Activated T-helper 17 cell treated with anti-CD3 and anti-CD28 coated beads, Interleukin-2, amount 50 U/mL, for 72 hours (primary cell): ENCODE measurements at regions not wholly inside any gene's neighbourhood (a gene's known extent, or its start where the extent isn't known, plus 50 kb on each side); places are given as distances from the start of the nearest gene placed in this dataset.
"Not testable (repeated sequence)": the region's sequence is repeated elsewhere in the genome, so short reads cannot be mapped to it uniquely, and the experiment has no call there.

ENCODE experiments used
- ATAC-seq: fragments of 150-1000 bp; cut with Tn5 transposase; replicated peaks from 2 replicates; pipeline ENCODE4 v1.10.0; 2021; ENCODE audit warnings: mild to moderate bottlenecking, moderate library complexity
- H3K27ac Mint-ChIP-seq: one replicate; pipeline ENCODE4 v1.8.0; 2022; ENCODE audit warnings: mixed read lengths
- H3K27me3 Mint-ChIP-seq: one replicate; pipeline ENCODE4 v1.8.0; 2022; ENCODE audit warnings: mixed read lengths
- H3K36me3 Mint-ChIP-seq: one replicate; pipeline ENCODE4 v1.8.0; 2022; ENCODE audit warnings: low read depth, mild to moderate bottlenecking, mixed read lengths
- H3K4me1 Mint-ChIP-seq: one replicate; pipeline ENCODE4 v1.8.0; 2022; ENCODE audit warnings: mixed read lengths
- H3K4me3 Mint-ChIP-seq: one replicate; pipeline ENCODE4 v1.8.0; 2022; ENCODE audit warnings: mild to moderate bottlenecking, mixed read lengths
- H3K9me3 Mint-ChIP-seq: one replicate; pipeline ENCODE4 v1.8.0; 2022; ENCODE audit warnings: mixed read lengths

- peaks cover 10% of the 10 kb centered on the region for H3K9me3 Mint-ChIP-seq
- H3K4me1 Mint-ChIP-seq, result no peaks in the 10 kb centered on the region
- no peak for ATAC-seq
- H3K27ac Mint-ChIP-seq, result no peak overlapping the region
- no peak overlapping the region for H3K4me3 Mint-ChIP-seq
- H3K36me3 Mint-ChIP-seq, result no peaks in the 10 kb centered on the region
- H3K27me3 Mint-ChIP-seq, result no peaks in the 10 kb centered on the region
These were observed 112.5 kb upstream of the TBX18 start for GRCh38 chr6:84876723-84877514.

- ATAC-seq, result no peak
- Mint-ChIP-seq H3K36me3 (no peaks in the 10 kb centered on the region), H3K4me1 (no peaks in the 10 kb centered on the region), H3K9me3 (peaks cover 10% of the 10 kb centered on the region), H3K27ac (no peak overlapping the region), H3K27me3 (no peaks in the 10 kb centered on the region), H3K4me3 (no peak overlapping the region)
These were observed 108.8 kb upstream of the TBX18 start for GRCh38 chr6:84872996-84873723.

- no peak for ATAC-seq
- Mint-ChIP-seq H3K27ac (no peak overlapping the region), H3K36me3 (no peaks in the 10 kb centered on the region), H3K4me1 (no peaks in the 10 kb centered on the region), H3K4me3 (no peak overlapping the region), H3K27me3 (no peaks in the 10 kb centered on the region), H3K9me3 (peaks cover 7% of the 10 kb centered on the region)
These were observed 107.5 kb upstream of the TBX18 start for GRCh38 chr6:84871925-84872324.

- H3K27ac Mint-ChIP-seq, result no peak overlapping the region
- no peaks in the 10 kb centered on the region for H3K36me3 Mint-ChIP-seq
- H3K27me3 Mint-ChIP-seq, result no peaks in the 10 kb centered on the region
- no peaks in the 10 kb centered on the region for H3K4me1 Mint-ChIP-seq
- ATAC-seq, result no peak
- peaks cover 4% of the 10 kb centered on the region for H3K9me3 Mint-ChIP-seq
- no peak overlapping the region for H3K4me3 Mint-ChIP-seq
These were observed 106.3 kb upstream of the TBX18 start for GRCh38 chr6:84870672-84871071.

- no peaks in the 10 kb centered on the region for H3K27me3 Mint-ChIP-seq
- no peak overlapping the region for H3K4me3 Mint-ChIP-seq
- no peak for ATAC-seq
- H3K36me3 Mint-ChIP-seq, result no peaks in the 10 kb centered on the region
- peaks cover 4% of the 10 kb centered on the region for H3K9me3 Mint-ChIP-seq
- no peak overlapping the region for H3K27ac Mint-ChIP-seq
- no peaks in the 10 kb centered on the region for H3K4me1 Mint-ChIP-seq
These were observed 103.8 kb upstream of the TBX18 start for GRCh38 chr6:84868149-84868548.

- no peak for ATAC-seq
These were observed 103.1 kb upstream of the TBX18 start for GRCh38 chr6:84867521-84867920.

GRCh38 chr6:84866715-84867114 lies 102.3 kb upstream of the TBX18 start:
- H3K9me3 Mint-ChIP-seq, result peaks cover 4% of the 10 kb centered on the region
- H3K36me3 Mint-ChIP-seq, result no peaks in the 10 kb centered on the region
- ATAC-seq, result no peak
- H3K27me3 Mint-ChIP-seq, result no peaks in the 10 kb centered on the region
- H3K4me3 Mint-ChIP-seq, result no peak overlapping the region
- no peaks in the 10 kb centered on the region for H3K4me1 Mint-ChIP-seq
- H3K27ac Mint-ChIP-seq, result no peak overlapping the region

More at GRCh38 chr6:84867521-84867920, 103.1 kb upstream of the TBX18 start:
- H3K9me3 Mint-ChIP-seq, result peaks cover 4% of the 10 kb centered on the region
- no peaks in the 10 kb centered on the region for H3K36me3 Mint-ChIP-seq
- H3K27me3 Mint-ChIP-seq, result no peaks in the 10 kb centered on the region
- H3K27ac Mint-ChIP-seq, result no peak overlapping the region
- H3K4me1 Mint-ChIP-seq, result no peaks in the 10 kb centered on the region
- no peak overlapping the region for H3K4me3 Mint-ChIP-seq

- H3K27ac Mint-ChIP-seq, H3K27me3 Mint-ChIP-seq, H3K4me3 Mint-ChIP-seq, ATAC-seq, H3K9me3 Mint-ChIP-seq, H3K4me1 Mint-ChIP-seq, H3K36me3 Mint-ChIP-seq: not testable (repeated sequence)
These were observed 101.0 kb upstream of the TBX18 start for GRCh38 chr6:84865372-84865771.

GRCh38 chr6:84862843-84863242 lies 98.4 kb upstream of the TBX18 start:
- H3K27me3 Mint-ChIP-seq, result no peaks in the 10 kb centered on the region
- no peak overlapping the region for H3K4me3 Mint-ChIP-seq
- no peaks in the 10 kb centered on the region for H3K4me1 Mint-ChIP-seq
- H3K9me3 Mint-ChIP-seq, result peaks cover 4% of the 10 kb centered on the region
- H3K36me3 Mint-ChIP-seq, result no peaks in the 10 kb centered on the region
- no peak for ATAC-seq
- H3K27ac Mint-ChIP-seq, result no peak overlapping the region

GRCh38 chr6:84860920-84861319 lies 96.5 kb upstream of the TBX18 start:
- no peak overlapping the region for H3K27ac Mint-ChIP-seq

GRCh38 chr6:84860509-84860908 lies 96.1 kb upstream of the TBX18 start:
- ATAC-seq, result no peak
- Mint-ChIP-seq H3K9me3 (peaks cover 4% of the 10 kb centered on the region), H3K27ac (no peak overlapping the region), H3K36me3 (no peaks in the 10 kb centered on the region), H3K4me3 (no peak overlapping the region), H3K27me3 (no peaks in the 10 kb centered on the region), H3K4me1 (no peaks in the 10 kb centered on the region)

More at GRCh38 chr6:84860920-84861319, 96.5 kb upstream of the TBX18 start:
- Mint-ChIP-seq H3K4me3 (no peak overlapping the region), H3K36me3 (no peaks in the 10 kb centered on the region), H3K9me3 (peaks cover 4% of the 10 kb centered on the region), H3K4me1 (no peaks in the 10 kb centered on the region), H3K27me3 (no peaks in the 10 kb centered on the region)
- no peak for ATAC-seq

- Mint-ChIP-seq H3K27me3 (no peaks in the 10 kb centered on the region), H3K4me3 (no peak overlapping the region), H3K9me3 (peaks cover 7% of the 10 kb centered on the region), H3K27ac (no peak overlapping the region), H3K4me1 (no peaks in the 10 kb centered on the region), H3K36me3 (no peaks in the 10 kb centered on the region)
- no peak for ATAC-seq
These were observed 90.5 kb upstream of the TBX18 start for GRCh38 chr6:84854811-84855400.

- ATAC-seq, result no peak
- Mint-ChIP-seq H3K27ac (no peak overlapping the region), H3K4me3 (no peak overlapping the region), H3K4me1 (no peaks in the 10 kb centered on the region), H3K27me3 (no peaks in the 10 kb centered on the region), H3K36me3 (no peaks in the 10 kb centered on the region), H3K9me3 (peaks cover 7% of the 10 kb centered on the region)
These were observed 89.5 kb upstream of the TBX18 start for GRCh38 chr6:84853901-84854300.

GRCh38 chr6:84848960-84849359 lies 84.6 kb upstream of the TBX18 start:
- H3K27ac Mint-ChIP-seq, result no peak overlapping the region
- no peaks in the 10 kb centered on the region for H3K36me3 Mint-ChIP-seq
- no peaks in the 10 kb centered on the region for H3K27me3 Mint-ChIP-seq
- H3K9me3 Mint-ChIP-seq, result peaks cover 12% of the 10 kb centered on the region
- no peak overlapping the region for H3K4me3 Mint-ChIP-seq
- no peaks in the 10 kb centered on the region for H3K4me1 Mint-ChIP-seq
- ATAC-seq, result no peak
